GM21526 (cell line): ENCODE measurements at regions not wholly inside any gene's neighbourhood (a gene's known extent, or its start where the extent isn't known, plus 50 kb on each side); places are given as distances from the start of the nearest gene placed in this dataset.

Experiments used
- ATAC-seq: cut with Tn5 transposase; IDR thresholded peaks from one replicate; pipeline ENCODE4 v1.9.1; 2021; ENCODE audit warnings: moderate library complexity; ENCODE audit not compliant: unreplicated experiment, low FRiP score

DNA sequence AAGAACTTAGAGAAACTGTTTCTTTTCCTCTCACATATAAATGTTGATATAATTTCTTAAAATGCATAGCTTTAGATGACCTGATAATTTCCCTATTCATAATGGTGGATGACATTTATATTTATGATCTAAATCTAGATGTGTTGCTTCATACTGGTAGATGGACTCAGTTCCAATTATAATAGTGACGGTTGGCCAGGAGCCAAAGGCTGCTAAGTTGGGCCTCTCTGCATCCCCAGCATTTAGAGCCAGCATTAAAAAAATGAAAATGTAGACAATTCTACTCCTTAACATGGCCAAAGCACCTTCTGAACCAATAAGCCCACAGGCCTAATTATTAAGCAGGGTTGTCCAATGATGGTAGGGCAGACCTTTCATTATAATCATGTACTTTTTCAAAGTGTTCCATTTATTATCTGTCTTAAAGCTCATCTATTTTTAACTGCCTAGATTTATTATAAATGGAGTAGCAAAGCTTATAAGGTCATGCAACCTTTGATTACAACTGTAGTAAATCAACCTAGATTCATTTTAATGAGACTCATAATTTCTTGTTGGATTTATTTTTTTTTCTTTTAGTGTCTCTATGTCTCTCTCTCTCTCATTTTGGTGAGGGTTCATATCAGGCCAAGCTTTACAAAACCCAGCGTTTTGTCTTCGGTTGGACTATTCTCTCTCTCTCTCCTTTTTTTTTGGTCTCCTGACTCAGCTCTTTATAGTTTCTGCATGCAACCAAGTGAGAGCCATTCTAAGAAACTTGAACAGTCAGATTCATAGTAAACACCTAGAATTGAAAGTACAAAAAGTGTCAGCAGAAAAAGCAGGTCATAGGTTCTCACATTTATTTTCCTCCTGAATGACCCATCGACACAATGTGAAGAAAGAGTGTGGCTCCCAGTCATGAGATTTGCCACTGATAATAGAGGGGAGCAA, 2016.1 kb upstream of the PIK3C3 start:
- ATAC-seq, result no peak

DNA sequence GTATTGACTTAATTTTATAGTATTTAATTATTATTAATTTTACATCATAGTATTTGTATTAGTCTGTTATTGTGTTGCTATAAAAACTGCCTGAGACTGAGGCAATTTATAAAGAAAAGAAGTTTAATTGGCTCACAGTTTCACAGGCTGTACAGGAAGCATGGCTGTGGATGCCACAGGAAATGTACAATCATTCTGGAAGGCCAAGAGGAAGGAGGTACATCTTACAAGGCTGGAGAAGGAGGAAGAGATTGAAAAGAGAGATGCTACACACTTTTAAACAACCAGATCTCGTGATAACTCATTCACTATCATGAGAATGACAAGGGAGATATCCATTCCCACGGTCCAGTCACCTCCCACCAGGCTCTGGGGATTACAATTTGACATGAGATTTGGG, 2019.4 kb upstream of the PIK3C3 start:
- no peak for ATAC-seq

DNA sequence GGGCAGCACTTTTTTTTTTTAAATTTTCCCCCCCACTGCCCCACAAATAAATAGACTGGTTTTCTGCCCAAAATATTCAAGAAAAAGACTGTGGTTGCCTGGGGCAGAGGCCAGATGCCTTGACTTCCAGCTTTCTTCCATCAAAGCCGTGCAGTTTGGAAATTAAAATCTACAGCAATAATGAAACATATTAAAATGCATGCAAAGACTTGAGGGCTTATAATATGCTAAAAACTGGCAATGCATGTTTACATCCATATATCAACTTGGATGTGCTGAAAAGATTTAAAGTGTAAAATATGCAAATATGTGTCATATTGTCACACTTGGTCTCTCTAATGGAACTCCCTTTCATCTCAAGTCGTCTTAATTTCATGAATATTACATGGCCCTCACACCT, 2036.2 kb upstream of the PIK3C3 start:
- ATAC-seq, result no peak

DNA sequence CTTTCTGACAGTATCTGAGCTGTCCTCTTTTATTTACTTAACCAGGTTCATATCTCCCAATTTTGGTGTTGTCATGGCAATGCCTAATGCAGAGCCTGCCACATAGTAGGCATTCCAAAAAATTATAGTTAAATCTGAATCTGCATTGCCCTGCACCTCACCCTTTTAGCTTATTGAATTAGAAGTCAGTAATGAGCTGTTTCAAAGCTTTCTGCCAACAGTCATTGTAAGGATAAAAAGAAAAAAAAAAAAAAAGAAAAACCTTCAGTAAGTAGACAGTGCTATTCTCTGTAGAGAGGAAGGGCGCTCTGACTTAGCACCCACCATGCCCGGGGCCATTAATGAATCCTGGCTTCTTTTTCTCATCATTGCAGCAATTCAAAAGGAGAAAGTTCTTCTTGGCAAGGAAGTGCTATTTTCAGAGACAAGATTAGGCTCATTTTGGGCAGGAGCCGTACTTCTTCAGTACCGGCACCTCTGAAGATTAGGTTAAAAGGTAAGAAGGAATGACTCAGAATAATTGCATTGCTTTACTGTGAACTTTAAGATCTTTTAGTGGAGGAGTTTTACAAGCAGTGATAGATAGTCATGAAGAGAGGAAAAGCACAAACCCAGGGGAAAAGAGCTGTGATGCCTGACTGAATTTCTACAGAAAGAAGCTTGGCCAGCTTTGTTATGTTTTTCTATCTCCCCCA, 2041.2 kb upstream of the PIK3C3 start:
- no peak for ATAC-seq

DNA sequence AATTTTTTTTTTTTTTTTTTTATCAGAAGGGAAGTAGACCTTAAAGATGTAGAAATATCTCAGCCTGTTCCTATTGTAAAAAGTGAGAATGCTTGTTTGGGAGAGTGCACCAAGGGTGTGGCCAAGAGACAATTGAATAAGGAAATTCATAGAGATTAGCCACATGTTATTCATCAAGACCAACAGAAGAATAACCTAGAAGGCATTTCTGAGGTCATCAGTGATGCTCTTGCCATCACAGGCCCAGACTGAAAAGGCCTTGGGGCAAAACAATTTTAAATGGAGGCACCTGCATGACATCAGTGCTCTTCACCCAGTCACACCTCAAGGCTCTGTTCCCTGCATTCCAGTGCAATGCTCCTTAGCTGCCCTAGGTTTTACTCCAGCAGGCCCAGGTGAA, 2043.3 kb upstream of the PIK3C3 start:
- no peak for ATAC-seq

DNA sequence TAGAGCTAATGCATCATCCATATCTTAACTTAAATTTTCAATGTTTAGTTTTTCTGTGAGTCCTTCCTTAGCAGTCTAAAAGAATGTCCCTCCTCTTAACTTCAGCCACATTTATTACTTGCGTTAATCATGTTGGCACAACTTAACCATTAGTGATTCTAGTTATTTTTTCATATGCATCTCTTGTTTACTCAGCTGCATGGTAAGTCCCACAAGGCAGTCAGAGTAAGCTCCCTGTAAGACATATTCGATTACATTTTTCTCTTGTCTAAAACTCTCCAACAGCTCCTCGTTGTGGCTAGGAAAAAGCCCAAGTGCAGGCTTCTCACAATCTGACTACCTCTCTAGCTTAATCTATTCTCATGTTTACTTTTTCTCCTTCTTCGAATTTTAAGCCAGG, 2045.3 kb upstream of the PIK3C3 start:
- ATAC-seq, result no peak

DNA sequence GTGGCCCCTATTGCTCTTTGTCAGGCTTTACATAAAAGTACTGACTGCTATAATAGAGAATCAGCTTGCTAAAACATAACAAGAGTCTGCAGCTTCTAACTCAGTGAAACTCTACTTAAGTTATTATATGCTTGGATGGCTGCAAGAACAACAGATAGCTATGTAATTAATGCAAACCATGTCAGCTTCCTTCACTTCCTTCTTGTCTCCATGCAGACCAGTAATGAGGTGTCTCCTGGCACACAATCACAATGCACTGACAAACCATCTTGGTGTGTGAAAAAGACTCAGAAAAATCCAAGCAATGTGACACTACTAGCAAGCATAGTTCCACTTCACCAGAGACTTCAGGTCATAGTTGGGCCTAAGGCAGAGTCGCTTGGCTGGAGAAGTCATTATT, 2068.9 kb upstream of the PIK3C3 start:
- no peak for ATAC-seq

DNA sequence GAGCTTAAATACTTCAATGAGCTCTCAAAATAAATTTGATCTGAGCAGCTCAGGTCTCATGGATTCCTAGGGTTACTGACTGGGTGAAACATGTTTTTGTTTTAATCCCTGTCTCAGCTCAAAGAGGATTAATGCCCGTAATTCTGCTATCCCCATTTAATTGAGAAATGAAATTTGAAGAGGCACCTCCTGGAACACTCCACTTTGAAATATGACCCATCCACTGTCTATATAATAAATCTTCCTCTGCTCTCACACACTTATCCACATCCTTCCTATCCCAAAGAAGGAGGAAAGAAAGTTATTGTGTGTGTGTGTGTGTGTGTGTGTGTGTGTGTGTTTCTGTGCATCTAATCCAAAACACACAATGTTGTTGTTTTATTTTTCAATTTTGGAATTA, 2082.4 kb upstream of the PIK3C3 start:
- ATAC-seq, result no peak

DNA sequence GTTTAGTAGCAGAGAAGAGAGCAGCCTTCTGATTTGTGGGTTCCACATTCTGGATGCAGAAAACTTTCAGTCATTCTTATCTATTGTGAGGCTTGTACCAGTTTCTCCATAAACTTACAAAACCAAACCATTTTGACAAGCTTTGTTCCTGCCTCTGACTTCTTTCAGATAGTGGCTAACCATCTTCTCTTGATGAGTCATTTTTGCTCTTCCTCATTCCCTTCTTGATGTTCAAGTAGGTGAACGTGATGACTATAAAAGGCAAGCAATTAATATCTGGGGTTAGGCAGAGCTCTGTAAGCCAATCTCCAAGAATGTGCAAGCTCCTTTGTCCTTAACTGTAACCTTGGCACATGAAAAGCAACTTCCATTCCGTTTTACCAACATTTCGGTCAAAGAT, 2083.1 kb upstream of the PIK3C3 start:
- ATAC-seq, result no peak

DNA sequence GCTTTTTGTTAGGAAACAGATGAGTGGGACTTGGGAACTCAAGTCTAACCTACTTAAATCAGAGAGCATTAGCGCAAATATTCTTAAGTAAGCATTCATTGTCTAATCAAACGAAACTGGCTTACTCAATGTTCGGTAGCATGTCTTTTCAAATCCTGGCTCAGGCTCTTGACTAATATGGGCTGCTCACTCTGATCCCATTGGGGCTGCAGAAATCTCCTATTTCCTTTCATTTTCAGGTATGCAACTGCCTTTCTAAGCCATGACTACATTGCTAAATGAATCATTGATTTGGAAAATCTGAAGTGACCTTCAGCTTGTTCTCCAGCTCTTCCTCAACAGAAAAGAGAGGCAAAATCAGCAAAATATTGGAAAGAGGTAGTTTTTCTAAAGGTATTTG, 2084.4 kb upstream of the PIK3C3 start:
- no peak for ATAC-seq

DNA sequence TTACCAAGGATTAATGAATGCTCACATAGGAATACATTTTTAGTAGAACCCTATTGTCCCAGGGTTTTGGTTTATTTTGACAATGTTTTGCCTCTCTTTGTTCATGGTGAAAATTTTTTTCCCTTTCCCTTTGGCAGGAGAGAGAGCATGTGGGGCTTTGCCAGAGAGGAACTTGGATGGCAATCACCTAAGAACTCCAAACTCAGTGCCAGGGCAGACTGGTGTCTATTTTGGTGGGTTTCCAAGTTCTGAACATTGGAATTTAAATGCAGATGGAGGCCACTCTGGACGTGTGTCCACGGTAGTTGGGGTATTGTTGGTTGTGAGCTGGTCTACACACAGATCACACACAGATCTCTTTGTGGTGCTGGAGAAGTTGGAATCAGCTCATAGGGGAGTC, 2091.1 kb upstream of the PIK3C3 start:
- ATAC-seq, result no peak

DNA sequence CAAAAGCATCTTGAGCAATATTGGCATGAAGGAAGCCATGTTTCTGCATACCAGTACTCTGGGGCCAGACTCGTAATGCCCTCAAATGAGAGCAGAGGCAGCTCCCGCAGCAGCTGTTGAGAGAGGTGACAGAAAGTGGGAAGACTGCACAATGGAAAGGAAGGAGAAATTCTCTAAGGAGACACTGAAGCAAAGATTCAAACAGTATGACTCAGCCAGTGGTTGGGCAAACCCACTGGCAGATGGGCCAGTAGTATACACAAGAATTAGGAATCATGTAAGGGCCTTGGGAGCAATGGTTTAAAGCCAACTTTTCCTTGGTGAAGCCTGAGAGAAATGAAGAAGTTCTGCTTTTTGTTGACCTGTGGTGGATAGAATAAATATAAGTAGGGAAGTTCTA, 2092.7 kb upstream of the PIK3C3 start:
- no peak for ATAC-seq

DNA sequence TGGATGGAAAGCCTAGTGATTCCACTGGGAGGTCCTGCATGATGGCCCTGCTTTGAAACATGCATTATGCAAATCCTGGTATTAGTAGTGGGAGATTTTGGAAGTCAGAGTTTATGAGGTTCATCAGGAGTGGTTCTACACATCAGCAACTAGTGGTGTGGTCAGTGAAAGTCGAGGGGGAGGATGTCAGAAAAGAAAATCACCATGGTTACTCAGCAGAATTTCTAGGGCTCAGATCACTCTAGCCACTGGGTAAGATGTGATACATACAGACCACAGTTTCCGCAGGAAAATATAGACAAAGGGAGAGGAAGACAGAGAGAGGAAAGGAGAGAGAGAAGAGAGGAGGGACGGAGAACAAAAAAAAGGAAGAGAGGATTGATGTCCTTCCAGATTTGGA, 2100.7 kb upstream of the PIK3C3 start:
- ATAC-seq, result no peak

DNA sequence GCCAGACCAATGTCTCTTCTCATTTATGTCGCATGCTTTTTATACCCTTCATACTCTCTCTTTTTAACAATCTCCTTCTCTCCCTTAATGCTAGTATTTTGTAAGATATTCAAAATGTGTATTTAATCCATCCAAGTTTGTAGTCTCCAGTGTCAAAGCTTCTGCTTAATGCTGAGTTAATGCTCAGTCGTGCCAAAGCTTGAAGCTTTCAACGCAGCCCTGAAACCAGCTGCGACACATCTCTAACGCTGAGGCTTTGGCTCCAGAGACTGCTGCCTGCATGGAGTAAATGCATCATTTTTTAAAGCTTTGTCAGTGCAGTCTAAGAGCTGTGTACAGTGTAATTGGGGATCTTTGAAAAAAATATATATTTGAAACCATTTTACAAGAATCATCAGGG, 2108.8 kb upstream of the PIK3C3 start:
- no peak for ATAC-seq

DNA sequence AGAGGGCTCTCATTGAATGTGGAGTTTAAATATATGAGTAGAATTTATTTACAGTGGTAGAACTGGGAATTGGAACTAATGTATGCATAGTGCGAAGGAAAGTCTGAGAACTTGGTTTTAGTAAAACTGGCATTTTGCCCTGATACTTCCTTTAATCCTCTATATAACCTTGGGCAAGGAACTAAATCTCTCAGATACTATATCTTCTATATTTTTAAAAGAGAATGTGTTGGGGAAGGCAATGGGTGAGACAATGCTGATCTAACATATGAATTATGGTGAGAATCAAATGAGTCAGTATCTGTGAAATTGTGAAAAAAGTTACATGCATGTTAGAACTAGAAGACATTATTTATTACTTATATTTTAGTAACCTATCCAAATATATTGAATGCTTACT, 2109.4 kb upstream of the PIK3C3 start:
- no peak for ATAC-seq

DNA sequence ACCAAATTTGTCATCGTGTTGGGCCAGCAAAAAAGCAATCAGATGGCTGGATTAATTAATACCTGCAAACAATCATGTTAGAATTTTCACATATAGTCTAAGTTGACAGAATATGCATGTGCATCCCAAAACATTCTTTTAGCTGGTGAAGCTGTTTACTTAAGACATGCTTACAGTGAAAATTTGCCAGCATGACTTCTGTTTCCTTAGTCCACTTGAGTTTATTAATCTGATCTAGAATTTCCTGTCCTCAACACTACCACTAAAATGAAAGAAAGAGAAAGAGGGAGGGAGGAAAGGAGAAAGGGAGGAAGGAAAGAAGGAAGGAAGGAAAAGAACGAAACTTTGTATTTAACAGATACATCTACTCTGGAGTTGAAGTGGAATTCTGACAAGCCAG, 2109.9 kb upstream of the PIK3C3 start:
- no peak for ATAC-seq

DNA sequence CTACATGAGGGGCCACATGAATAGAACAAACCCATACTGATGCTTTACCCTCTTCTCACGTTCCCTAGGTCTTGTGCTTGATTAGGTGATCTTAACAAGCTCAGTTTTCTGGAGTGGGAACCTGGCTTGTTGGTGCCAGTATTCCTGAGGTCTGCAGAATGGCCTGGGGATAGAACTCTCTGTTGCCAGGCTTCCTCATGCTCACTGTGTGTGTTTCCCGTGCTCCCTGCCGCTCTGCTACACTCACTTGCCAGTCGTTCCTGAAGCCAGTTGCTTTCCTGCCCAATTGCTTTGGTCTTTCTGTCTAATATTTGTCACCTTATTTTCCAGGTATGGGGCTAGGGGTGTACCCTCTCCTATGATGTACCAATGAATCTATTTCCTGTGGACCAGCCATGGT, 2111.5 kb upstream of the PIK3C3 start:
- no peak for ATAC-seq

DNA sequence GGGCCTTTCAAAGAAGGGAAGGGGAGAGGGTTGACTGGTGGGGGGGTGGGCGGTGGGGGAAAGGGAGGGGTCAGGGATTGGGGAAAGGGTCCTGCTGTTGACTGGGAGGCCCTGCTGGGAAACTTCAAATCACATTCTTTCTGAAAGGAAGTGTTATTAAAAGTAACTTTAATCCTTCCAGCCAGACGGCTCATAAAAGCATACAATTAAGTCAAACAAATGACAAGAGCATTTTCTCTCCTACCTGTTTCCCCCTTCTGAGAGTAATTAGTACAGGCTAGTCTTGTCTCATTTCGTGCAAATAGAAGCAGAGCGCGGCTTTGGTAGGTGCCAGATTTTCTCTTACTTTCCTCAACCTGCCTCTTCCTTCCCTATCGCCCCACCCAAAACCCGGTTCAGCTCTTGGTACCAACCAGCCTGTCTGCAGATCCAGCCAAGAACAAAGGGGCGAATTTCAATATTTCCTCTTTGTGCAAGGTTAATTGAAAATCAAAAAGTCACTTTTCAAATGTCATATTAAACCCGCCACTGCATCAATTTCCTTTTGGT, 2112.6 kb upstream of the PIK3C3 start:
- no peak for ATAC-seq

DNA sequence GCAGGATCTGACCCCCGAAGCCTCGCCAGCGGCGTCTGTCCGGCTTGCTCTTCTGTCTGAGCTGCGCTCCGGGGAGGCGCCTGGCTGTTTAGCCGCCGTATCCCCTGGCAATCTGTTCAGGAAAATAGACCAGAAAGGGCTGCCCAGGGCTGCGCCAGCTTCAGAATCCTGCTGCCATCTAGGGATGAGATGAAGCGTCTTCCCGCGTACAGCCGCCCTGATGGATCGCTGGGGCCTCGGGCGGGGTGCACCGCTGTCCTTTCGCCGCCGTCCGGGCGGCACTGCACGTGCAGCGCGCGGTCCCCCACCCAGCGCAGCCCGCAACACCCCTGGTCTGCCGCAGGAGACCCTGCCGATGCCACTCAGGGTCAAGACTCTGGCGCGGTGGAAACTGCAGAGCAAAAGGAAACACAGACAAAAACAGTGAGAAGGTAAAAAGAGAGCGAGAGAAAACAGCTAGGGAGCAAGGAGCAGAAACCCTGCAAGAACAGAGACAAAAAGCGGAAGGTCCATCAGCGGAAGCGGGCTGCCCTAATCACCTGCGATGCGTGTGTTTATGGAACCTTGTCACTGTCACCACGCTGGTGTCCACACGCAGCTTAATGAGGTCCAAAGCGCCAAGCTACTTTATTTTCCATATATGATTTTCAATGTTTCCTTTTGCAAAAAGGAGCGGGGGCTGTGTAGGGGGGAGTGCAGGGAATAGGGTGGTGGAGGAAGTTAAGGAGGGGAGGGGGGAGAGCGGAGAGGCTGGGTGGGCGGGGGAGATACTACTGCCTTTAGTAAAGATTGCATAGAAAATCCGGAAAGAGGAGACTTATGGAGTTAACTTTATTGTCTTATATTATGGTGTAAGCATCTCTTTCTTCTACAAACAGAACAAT, 2113.3 kb upstream of the PIK3C3 start:
- no peak for ATAC-seq

DNA sequence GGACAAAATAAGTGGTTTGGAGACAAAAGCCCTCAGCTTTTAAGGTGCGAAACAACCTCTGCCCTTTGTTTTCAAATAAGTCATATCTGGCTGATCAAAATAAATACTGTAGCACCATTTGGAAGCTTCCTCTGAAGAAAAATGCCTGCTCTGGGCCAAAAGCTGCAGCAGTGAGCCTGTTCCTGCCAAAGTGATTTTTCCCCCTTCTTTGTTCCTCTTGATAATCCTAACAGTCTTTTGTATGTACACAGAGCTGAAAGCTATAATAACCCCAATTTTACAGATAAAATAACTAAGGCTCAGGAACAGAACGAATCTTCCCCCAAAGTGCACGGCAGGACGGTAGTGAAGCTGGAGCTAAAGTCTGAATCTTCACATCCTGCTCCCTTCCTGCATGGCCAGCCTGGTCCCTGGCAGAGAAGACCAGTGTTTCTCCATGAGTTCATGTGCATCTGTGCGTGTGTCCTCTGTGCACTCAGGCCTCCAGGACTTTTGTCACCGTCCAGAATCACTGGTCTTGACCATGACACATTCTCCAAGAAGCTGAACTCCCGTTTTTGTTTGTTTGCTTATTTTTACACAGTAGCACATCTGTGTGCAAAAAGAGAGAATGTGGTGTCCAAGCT, 2114.1 kb upstream of the PIK3C3 start:
- ATAC-seq, result no peak
